ENCODE measurements at regions not wholly inside any gene's neighbourhood (a gene's known extent, or its start where the extent isn't known, plus 50 kb on each side); places are given as distances from the start of the nearest gene placed in this dataset.

DNA sequence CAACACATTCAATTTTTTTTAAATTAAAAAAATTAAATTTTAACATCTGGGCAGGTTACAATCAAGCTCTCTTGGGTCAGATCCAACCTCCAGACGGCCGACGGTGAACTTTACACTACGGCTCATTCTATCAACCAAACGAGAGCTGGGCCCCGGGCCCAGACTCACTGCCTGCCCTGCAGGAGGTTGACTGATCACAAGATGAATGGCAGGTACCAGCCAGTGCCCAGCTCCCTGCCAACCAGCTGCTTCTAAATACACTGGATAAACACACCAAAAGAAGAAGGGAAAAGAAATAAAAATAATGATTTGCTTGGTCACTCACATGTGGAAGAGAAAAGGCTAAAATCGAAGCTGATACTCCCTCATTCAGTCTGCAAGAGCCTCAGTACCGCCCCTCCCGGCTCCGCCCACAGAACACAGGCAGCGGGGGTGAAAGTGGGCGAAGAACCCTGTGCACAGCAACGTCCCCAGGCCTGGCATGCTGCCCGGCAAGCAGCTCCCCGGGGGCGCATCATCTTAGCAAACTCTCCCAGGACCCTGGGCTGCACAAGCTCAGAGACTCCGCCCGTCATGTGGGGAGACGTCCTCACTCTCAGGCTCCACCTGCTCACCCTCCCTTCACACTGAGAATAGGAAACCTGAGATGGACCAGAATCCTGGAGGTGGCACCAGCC, 303.4 kb downstream of the SHANK2 start:
- no peak for DNase-seq

DNA sequence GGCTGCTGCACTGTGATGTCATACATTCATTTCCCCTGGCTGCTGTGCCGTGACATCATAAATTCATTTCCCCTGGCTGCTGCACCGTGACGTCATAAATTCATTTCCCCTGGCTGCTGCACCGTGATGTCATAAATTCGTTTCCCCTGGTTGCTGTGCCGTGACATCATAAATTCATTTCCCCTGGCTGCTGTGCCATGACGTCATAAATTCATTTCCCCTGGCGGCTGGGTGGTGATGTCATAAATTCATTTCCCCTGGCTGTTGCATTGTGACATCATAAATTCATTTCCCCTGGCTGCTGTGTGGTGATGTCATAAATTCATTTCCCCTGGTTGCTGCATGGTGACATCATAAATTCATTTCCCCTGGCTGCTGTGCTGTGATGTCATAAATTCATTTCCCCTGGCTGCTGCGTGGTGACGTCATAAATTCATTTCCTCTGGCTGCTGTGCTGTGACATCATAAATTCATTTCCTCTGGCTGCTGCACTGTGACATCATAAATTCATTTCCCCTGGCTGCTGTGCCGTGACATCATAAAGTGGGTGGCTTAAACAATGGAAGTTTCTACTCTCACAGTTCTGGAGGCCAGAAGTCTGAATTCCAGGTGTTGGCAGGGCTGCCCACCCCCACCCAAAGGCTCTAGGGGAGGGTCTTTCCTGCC, 301.1 kb downstream of the SHANK2 start:
- no peak for DNase-seq

DNA sequence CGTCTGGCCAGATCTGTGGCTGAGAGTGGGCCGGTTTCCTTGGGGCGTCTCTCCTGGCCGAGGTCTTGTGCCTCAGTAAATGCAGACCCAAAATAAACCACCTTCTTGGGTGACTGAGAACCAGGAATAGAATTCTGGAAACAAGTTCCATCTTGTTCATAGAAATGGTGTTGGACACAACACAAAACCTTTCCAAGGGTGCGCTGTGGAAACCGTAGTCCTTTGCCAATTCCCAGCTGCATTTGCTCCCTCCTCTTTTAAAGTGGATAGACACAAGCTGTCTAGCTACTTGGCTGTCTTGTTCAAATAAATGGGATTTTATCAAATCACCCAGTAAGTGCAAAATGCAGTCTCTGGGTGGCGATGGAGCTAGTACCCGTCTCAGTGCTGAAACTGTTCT, 300.2 kb downstream of the SHANK2 start:
- peak in 9 of 51 donors; percentile 7 to 44 (median 11) for DNase-seq

DNA sequence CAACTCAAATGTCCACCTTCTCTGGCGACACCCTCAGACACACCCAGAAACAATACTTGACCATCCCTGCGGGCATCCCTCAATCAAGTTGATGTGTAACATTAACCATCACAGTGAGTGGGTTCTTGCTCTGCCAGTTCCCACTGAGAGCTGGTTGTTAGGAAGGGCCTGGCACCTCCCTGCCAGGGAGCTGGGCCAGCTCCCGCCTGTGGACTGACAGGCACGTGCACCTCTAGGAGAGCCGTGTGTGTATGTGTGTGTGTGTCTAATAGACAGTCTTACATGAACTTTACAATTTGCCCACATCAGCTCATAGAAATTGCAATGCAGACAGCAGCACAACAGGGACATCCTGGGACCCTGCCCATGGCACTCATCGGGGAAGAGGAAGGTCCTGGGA, 298.7 kb downstream of the SHANK2 start:
- DNase-seq = no peak

DNA sequence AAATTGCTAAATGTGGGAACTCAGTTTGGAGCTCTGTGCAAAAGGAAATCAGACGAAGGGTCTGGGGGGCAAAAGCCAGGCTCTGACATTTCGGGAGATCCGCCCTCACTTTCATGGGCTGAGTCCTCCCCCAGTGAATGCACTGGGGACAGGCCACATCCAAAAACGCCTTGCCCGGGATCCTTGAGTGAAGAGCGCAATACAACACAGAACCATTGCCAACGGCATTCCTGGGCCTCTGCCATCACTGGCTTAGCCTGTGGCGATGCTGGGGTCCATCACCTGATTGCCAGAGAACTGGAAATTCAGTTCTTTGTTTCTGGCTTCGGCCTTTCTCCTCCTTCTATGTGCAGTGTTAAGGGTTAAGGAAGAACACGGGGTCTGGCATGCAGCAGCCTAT, 297.9 kb downstream of the SHANK2 start:
- peak in 1 of 51 donors; percentile 1 for DNase-seq

Data from hypothalamus (tissue), 51 donors.